GM23338 (cell line): ENCODE measurements at regions not wholly inside any gene's neighbourhood (a gene's known extent, or its start where the extent isn't known, plus 50 kb on each side); places are given as distances from the start of the nearest gene placed in this dataset.

Source experiments
- CREB1 ChIP-seq: fragments of 250-450 bp; sonication (Bioruptor Pico); IDR thresholded peaks from 2 replicates; pipeline ENCODE4 v1.5.0; 2020; ENCODE audit warnings: low read depth, mild to moderate bottlenecking, moderate library complexity
- CTCF ChIP-seq, 2 experiments: fragments of 200-600 bp in 1 of 2; sonication (generic) in 1 of 2; conservative IDR thresholded peaks; 2 replicates each; pipeline versions ENCODE4 v1.5.1 to v1.6.1; 2016 to 2017; ENCODE audit warnings: antibody characterized with exemption in 2 of 2, low read depth in 2 of 2, mild to moderate bottlenecking in 2 of 2, moderate library complexity in 1 of 2
- ETS1 ChIP-seq: IDR thresholded peaks from 2 replicates; pipeline ENCODE4 v1.6.1; 2016; ENCODE audit warnings: antibody characterized with exemption
- EZH2 ChIP-seq: fragments of 200-600 bp; sonication (generic); IDR thresholded peaks from one replicate; pipeline ENCODE4 v1.8.0; 2017; ENCODE audit warnings: antibody characterized with exemption, mild to moderate bottlenecking, low read depth; ENCODE audit not compliant: unreplicated experiment
- EZH2phosphoT487 ChIP-seq: fragments of 200-600 bp; sonication (generic); IDR thresholded peaks from one replicate; pipeline ENCODE4 v1.8.1; 2018; ENCODE audit warnings: antibody characterized with exemption; ENCODE audit not compliant: unreplicated experiment
- POLR2AphosphoS5 ChIP-seq: IDR thresholded peaks from 2 replicates; pipeline ENCODE4 v1.6.1; 2016; ENCODE audit warnings: antibody characterized with exemption, low read depth
- REST ChIP-seq: IDR thresholded peaks from one replicate; pipeline ENCODE4 v1.6.1; 2018; ENCODE audit warnings: antibody characterized with exemption; ENCODE audit not compliant: unreplicated experiment
- STAT1 ChIP-seq: IDR thresholded peaks from one replicate; pipeline ENCODE4 v1.6.1; 2016; ENCODE audit warnings: antibody characterized with exemption; ENCODE audit not compliant: unreplicated experiment
- ZNF114 ChIP-seq: fragments of 250-450 bp; sonication (Bioruptor Pico); IDR thresholded peaks from 2 replicates; pipeline ENCODE4 v1.5.0; 2020; ENCODE audit warnings: mild to moderate bottlenecking, moderate library complexity

GRCh38 chr21:19640964-19641363, 1237.4 kb upstream of the TMPRSS15 start:
- no peak for TF ChIP-seq REST
- no peak for TF ChIP-seq POLR2AphosphoS5
- TF ChIP-seq CTCF (conservative IDR thresholded peaks at IDR 0.05; ENCODE audit: low read depth in 2 of 2): no peak
- no peak for TF ChIP-seq EZH2
- TF ChIP-seq ZNF114 (CRISPR knock-in tag): no peak
- TF ChIP-seq ETS1: no peak
- TF ChIP-seq EZH2phosphoT487: no peak
- TF ChIP-seq CREB1: no peak
- TF ChIP-seq STAT1: no peak
